EH (cell line): ENCODE measurements at regions not wholly inside any gene's neighbourhood (a gene's known extent, or its start where the extent isn't known, plus 50 kb on each side); places are given as distances from the start of the nearest gene placed in this dataset.
A peak's percentile ranks its signal among the peaks of the same experiment; 100 is the strongest.
"Not testable (repeated sequence)": the region's sequence is repeated elsewhere in the genome, so short reads cannot be mapped to it uniquely, and the experiment has no call there.

ENCODE experiments used
- DNase-seq: peaks from one replicate; pipeline ENCODE4 v3.0.0-alpha.2; 2015; ENCODE audit warnings: low read depth

GRCh38 chr4:78660559-78660958 is 109.0 kb downstream of the ANXA3 start:
- DNase-seq: peak; percentile 21

GRCh38 chr4:78661086-78661690 is 109.6 kb downstream of the ANXA3 start:
- DNase-seq: peak; percentile 25

DNA sequence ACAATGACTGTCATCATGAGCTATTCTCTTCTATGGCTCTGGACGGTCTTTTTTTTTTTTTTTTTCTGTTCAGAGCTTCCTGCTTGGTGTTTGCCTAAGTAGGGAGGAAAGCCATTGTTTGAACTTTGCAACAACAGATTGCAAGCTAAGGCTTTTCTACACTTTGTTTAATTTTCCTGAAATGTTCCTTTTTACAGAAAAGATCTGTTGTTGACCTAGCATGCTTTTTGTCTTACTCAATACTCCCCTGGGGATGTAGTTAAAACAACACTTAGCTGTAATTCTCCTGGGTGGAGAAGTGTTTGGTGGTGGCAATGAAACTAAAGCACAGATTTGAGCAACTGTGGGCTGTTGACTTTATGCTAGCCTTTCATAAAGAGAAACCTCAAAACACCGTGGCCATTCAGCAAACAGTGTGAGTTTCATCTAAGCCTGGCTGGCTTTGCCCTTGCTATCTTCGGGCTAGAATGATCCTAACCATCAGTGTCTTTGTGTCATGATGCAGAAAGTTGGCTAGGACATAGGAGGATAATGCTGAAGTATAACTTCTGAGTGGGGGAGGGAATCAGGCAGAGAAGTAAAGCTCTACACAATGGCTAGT is 110.5 kb downstream of the ANXA3 start:
- DNase-seq: peak; percentile 68

GRCh38 chr4:78662658-78663057 is 111.1 kb downstream of the ANXA3 start:
- DNase-seq: no peak

GRCh38 chr4:78664296-78664695 is 111.9 kb upstream of the BMP2K start:
- not testable (repeated sequence) for DNase-seq

GRCh38 chr4:78665216-78665770 is 110.9 kb upstream of the BMP2K start:
- no peak for DNase-seq

DNA sequence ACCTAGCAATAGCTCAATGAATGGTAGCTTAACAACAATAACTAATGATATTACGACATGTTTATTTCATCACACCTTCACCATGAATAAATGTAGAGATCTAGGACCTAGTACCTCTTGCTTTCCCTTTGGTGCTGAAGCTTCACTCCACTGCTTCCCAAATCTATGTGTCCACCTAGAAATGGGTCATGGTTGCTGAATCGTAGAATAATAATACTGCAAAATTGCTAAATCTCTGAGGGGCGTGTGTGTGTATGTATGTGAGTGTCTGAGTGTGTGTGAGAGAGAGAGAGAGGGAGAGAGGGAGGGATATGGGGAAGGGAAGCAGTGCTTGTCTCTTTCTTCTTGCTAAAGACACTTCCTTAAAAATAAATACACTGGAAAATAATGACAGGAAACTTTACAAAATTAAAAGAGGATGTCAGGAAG is 109.3 kb upstream of the BMP2K start:
- no peak for DNase-seq

- DNase-seq: no peak
Observed at GRCh38 chr4:78667325-78667724, 108.8 kb upstream of the BMP2K start.

- DNase-seq: no peak
Observed at GRCh38 chr4:78667764-78668163, 108.4 kb upstream of the BMP2K start.

DNA sequence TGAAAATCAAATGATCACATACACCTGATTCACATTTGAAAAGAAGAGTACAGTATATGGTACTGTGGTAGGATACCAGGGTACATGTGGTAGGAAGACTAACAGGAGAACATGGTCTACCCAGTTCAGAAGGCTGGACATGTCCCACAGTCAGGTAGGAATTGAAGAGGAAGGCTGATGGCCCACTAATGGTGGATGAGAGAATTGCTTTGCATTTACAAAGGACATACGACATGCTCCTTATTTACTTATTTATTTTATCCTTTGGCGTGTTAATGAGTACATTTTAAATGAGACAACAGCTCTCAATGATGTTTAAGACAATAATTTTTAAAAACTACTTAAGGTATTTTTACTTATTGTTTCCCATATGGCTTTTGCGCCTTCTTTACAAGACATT is 106.7 kb upstream of the BMP2K start:
- DNase-seq: no peak

DNA sequence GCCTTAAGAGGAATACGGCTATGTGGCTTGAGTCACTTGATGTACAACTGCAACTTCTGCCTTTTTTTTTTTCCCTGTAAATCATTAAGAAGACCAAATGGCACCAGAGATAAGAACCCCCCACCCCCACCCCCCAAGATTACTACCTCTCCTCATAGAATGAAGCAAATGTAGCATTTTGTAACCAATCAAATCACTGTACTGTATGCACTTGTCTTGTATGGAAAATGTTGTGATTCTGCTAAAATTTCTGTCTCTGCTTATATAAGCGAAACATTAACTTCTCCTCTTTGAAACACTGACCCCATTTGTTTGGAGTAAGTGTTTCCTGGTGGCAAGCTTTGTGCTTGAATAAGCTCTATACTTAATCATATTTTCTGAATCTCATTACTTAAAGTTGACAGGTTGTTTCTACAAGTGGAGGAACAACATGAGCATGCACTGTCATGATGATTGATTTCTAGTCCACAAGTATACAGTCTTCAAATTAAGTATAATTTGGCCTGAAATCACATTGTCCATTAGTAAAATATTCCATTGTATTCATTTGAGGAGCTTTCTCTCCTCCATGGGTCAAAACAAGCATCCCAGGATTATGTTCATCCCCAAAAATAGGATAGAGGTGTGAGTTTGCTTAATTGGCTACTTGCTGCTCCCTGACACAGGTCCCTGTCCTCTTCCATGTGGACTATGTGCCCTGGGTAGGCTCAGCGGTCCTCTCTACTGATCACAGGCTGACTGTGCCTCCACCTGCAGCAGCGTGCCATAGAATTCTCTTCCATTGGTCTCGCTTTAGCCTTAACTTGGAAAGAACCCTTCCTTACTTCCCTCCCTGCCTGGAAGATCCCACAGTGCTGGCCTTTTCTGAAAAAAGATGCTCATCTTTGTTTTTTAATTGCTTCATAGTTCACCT is 104.0 kb upstream of the BMP2K start:
- DNase-seq: no peak

- no peak for DNase-seq
Observed at GRCh38 chr4:78673337-78673736, 102.8 kb upstream of the BMP2K start.

DNA sequence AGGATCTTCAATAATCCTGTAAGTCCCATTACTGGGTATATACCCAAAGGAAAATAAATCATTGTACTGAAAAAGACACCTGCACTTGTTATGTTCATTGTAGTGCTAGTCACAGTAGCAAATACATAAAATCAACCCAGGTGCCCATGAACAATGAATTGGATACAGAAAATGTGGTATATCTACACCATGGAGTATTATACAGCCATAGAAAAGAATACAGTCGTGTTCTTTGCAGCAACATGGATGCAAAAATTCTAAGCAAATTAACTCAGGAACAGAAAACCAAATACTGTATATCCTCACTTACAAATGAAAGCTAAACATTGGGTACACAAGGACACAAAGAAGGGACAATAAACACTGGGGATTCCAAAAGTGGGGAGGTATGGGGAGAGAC is 100.8 kb upstream of the BMP2K start:
- DNase-seq: no peak

DNA sequence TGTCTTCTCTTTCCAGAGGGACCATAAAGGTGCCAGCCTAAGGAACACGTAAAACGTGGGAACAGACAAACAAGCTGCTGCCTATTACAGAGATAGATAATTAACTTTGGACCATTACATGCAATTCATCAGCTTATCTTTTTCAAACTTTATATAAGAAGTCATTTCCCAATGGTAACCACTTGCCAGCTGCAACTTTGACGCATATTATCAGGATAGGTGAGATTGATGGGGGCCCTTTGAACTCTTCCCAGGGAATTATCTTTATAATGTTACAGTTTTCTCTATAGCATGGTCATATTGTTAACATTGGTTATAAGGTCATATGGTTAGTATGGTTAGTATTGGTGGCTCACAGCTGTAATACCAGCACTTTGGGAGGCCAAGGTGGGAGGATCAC is 94.1 kb upstream of the BMP2K start:
- DNase-seq: no peak

DNA sequence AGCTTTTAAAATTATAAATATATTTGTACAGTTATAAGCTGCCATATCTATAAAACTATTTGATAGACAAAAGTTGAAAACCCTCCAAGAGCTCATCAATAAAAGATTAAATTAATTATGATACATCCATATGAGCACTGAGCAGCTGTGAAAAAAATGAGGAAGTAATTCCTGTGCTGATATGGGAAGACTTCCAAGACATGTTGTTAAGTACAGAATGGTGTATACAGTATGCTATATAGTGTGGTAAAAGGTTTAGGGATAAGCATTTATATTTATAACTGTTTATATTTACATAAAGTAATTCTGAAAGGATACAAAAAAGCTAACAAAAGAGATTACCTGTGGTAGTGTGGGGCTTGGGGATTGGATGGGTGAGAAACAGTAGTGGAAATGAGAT is 92.8 kb upstream of the BMP2K start:
- no peak for DNase-seq

GRCh38 chr4:78684325-78685079 is 91.6 kb upstream of the BMP2K start:
- DNase-seq: peak; percentile 77

DNA sequence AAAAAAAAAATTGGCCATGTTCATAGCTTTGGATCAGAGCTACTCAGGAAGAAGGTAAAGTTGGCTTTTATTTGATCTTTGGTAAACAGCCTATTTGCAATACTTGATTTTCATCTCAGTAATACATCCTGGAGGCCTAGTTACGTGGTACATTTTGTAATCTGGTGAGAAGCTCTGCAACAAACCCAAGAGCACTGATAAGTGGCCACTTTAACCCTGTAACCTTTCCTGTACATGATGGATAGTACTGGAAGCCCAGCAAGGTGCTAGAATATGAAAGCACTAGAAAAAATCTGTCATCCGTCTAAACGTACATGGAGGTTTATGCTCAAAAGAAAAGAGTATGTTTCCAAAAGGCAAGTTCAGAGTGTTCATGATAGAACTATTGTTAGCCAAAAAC is 88.3 kb upstream of the BMP2K start:
- no peak for DNase-seq

DNA sequence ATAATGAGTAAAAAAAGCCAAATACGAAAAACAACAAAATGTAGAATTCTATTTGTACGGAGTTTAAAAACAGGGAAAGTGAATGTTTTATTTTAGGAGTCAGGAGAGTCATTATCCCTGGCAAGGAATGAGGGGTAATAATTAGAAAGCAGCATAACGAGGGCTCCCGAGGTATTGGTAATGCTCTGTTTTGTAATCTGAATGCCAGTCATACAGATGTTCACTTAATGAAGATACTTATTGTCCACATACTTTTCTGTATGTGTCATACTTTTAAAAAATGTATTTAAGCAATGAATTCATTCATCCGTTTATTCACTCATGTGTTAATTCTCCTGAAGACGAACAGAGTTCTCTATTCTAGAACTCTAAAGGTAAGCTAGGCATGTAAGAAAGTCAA is 87.8 kb upstream of the BMP2K start:
- DNase-seq: peak; percentile 25

GRCh38 chr4:78689261-78689660 is 86.9 kb upstream of the BMP2K start:
- peak; percentile 30 for DNase-seq

DNA sequence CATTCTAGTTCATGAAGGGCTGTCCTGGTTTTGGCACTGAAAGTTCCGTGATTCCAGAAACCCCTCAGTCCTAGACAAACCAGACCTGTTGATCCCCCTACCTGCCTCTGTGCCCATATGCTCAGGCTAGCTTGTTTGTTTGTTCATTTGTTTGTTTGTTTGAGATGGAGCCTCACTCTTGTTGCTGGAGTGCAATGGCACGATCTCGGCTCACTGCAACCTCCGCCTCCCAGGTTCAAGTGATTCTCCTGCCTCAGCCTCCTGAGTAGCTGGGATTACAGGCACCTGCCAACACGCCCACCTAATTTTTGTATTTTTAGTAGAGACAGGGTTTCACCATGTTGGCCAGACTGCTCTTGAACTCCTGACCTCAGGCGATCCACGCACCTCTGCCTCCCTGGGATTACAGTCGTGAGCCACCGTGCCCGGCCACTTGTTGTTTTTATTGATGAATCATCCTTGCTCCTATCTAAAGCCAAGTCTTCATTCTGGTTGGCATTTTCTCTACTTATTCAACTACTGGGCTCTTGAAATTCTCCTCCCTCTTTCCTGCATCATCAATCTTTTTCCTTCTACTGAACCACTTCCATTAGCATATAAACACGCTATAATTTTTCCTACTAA is 86.3 kb upstream of the BMP2K start:
- peak; percentile 5 for DNase-seq

DNA sequence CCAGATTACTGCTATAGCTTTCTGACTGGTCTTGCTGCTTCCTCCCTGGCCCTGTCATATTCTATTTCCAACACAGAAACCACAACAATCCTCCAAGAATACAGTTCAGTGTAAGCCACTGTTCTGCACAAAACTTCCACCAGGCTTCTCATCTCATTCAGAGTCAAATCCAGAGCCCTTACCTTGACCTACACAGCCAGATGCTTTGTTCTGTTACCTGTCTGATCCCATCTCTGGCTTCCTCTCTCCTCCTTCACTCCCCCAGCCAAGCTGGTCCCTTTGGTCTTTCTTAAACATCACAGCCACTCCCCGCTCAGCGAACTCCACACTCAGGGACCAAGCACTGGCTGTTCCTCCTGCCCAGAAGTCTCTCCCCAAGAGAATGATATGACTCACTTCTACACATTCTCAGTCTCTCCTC is 84.8 kb upstream of the BMP2K start:
- DNase-seq: peak; percentile 38
